SK-N-SH (cell line): ENCODE measurements at regions not wholly inside any gene's neighbourhood (a gene's known extent, or its start where the extent isn't known, plus 50 kb on each side); places are given as distances from the start of the nearest gene placed in this dataset.
A peak's percentile ranks its signal among the peaks of the same experiment; 100 is the strongest.

Experiments
- CTCF ChIA-PET: fragments of 300-600, 350-600 bp; formaldehyde crosslinking; extraction: SDS; loops from one replicate; lab custom pipeline; 2021; lab: Yijun Ruan, JAX
- POLR2A ChIA-PET: fragments of 350-600 bp; sonication (Branson Sonifier 250); formaldehyde crosslinking; extraction: SDS; loops from one replicate; lab custom pipeline; 2020; ENCODE audit warnings: antibody characterized with exemption, inconsistent platforms; lab: Yijun Ruan, JAX
- DNase-seq: peaks from one replicate; pipeline ENCODE4 v3.0.0; 2012
- H2AFZ ChIP-seq: fragments of 200-600 bp; sonication (generic); 2 replicates; pipeline ENCODE4 v1.8.1; 2016; ENCODE audit warnings: antibody characterized with exemption, mild to moderate bottlenecking, low read depth
- H3F3A ChIP-seq: fragments of 200-600 bp; sonication (generic); replicated peaks from 2 replicates; pipeline ENCODE3; 2016; ENCODE audit warnings: antibody characterized with exemption, mild to moderate bottlenecking; ENCODE audit not compliant: insufficient read depth
- H3K27ac ChIP-seq, 2 experiments: fragments of 200-500 bp in 1 of 2; fragments of 200-600 bp in 1 of 2; sonication (Bioruptor generic) in 1 of 2; sonication (generic), shearing (Covaris generic) in 1 of 2; 2 replicates each; pipeline versions ENCODE4 v1.5.1 to v1.6.1; 2014 to 2016; ENCODE audit warnings: low read depth in 2 of 2, inconsistent platforms in 1 of 2, low read length in 1 of 2, mild to moderate bottlenecking in 1 of 2, mixed read lengths in 1 of 2
- H3K27me3 ChIP-seq: fragments of 200-600 bp; sonication (generic), shearing (Covaris generic); 2 replicates; pipeline ENCODE4 v1.6.1; 2016; ENCODE audit warnings: mixed run types; ENCODE audit not compliant: insufficient read depth
- H3K36me3 ChIP-seq, 2 experiments: fragments of 200-500 bp in 1 of 2; fragments of 200-600 bp in 1 of 2; sonication (Bioruptor generic) in 1 of 2; sonication (generic) in 1 of 2; replicated peaks in 1 of 2; 2 replicates each; pipeline versions ENCODE3 to v1.5.1; 2014 to 2016; ENCODE audit warnings: low read length in 1 of 2, mild to moderate bottlenecking in 1 of 2; ENCODE audit not compliant: insufficient read depth in 2 of 2, control insufficient read depth in 1 of 2
- H3K4me1 ChIP-seq, 2 experiments: fragments of 200-500 bp in 1 of 2; fragments of 200-600 bp in 1 of 2; sonication (Bioruptor generic) in 1 of 2; sonication (generic), shearing (Covaris generic) in 1 of 2; 2 replicates each; pipeline versions ENCODE4 v1.5.1 to v1.6.1; 2014 to 2016; ENCODE audit warnings: low read depth in 1 of 2, low read length in 1 of 2, mixed run types in 1 of 2; ENCODE audit not compliant: insufficient read depth in 2 of 2, control insufficient read depth in 1 of 2
- H3K4me2 ChIP-seq: fragments of 200-600 bp; sonication (generic), shearing (Covaris generic); 2 replicates; pipeline ENCODE4 v1.6.1; 2017; ENCODE audit warnings: mixed run types
- H3K4me3 ChIP-seq, 2 experiments: fragments of 200-500 bp in 1 of 2; fragments of 200-600 bp in 1 of 2; sonication (Bioruptor generic) in 1 of 2; sonication (generic), shearing (Covaris generic) in 1 of 2; 2 replicates each; pipeline versions ENCODE4 v1.5.1 to v1.8.1; 2014 to 2016; ENCODE audit warnings: low read depth in 2 of 2, inconsistent platforms in 1 of 2, low read length in 1 of 2, mild to moderate bottlenecking in 1 of 2, mixed read lengths in 1 of 2, moderate library complexity in 1 of 2
- H3K79me2 ChIP-seq: fragments of 200-600 bp; sonication (generic); 2 replicates; pipeline ENCODE4 v1.8.1; 2017; ENCODE audit warnings: mild to moderate bottlenecking; ENCODE audit not compliant: insufficient read depth
- H3K9ac ChIP-seq: fragments of 200-600 bp; sonication (generic); 2 replicates; pipeline ENCODE4 v1.6.1; 2017; ENCODE audit warnings: mixed run types
- H3K9me2 ChIP-seq: fragments of 200-600 bp; sonication (generic); 2 replicates; pipeline ENCODE4 v1.6.1; 2017; ENCODE audit warnings: mixed run types
- H3K9me3 ChIP-seq: fragments of 200-600 bp; sonication (generic); 2 replicates; pipeline ENCODE4 v1.6.1; 2017; ENCODE audit warnings: mixed run types, mild to moderate bottlenecking, moderate library complexity
- H4K20me1 ChIP-seq: fragments of 200-600 bp; sonication (generic); 2 replicates; pipeline ENCODE4 v1.6.1; 2017; ENCODE audit warnings: mild to moderate bottlenecking, mixed run types; ENCODE audit not compliant: insufficient read depth
- CHD2 ChIP-seq: fragments of 150-350 bp; IDR thresholded peaks from 2 replicates; pipeline ENCODE4 v1.6.1; 2018; ENCODE audit warnings: low read length; ENCODE audit not compliant: partially characterized antibody
- EP300 ChIP-seq, 2 experiments: IDR thresholded peaks; 2 replicates each; pipeline versions ENCODE4 v1.4.0 to v1.6.1; 2012; ENCODE audit warnings: borderline replicate concordance in 1 of 2, low read depth in 1 of 2, low read length in 1 of 2
- EZH2phosphoT487 ChIP-seq: fragments of 200-600 bp; sonication (generic); IDR thresholded peaks from 2 replicates; pipeline ENCODE4 v1.6.1; 2017; ENCODE audit warnings: low read depth, mixed run types, mild to moderate bottlenecking, antibody characterized with exemption, moderate library complexity, borderline replicate concordance
- FOSL2 ChIP-seq: IDR thresholded peaks from 2 replicates; pipeline ENCODE4 v1.4.0; 2012; ENCODE audit warnings: low read depth, mild to moderate bottlenecking, moderate library complexity, borderline replicate concordance
- FOXJ3 ChIP-seq: sonication (generic); formaldehyde crosslinking; IDR thresholded peaks from 2 replicates; pipeline ENCODE4 v1.5.1; 2020; ENCODE audit warnings: mild to moderate bottlenecking, missing genetic modification reagents
- GABPA ChIP-seq: IDR thresholded peaks from 2 replicates; pipeline ENCODE4 v1.4.0; 2012; ENCODE audit warnings: low read depth, mild to moderate bottlenecking
- GATA2 ChIP-seq: sonication (generic); formaldehyde crosslinking; IDR thresholded peaks from 2 replicates; pipeline ENCODE4 v1.5.0; 2020; ENCODE audit warnings: mild to moderate bottlenecking, missing genetic modification reagents
- JUND ChIP-seq: IDR thresholded peaks from 2 replicates; pipeline ENCODE4 v1.4.0; 2012
- MEF2A ChIP-seq: IDR thresholded peaks from 2 replicates; pipeline ENCODE4 v1.4.0; 2012; ENCODE audit warnings: low read depth, borderline replicate concordance
- MXI1 ChIP-seq: IDR thresholded peaks from 2 replicates; pipeline ENCODE4 v1.6.1; 2012; ENCODE audit warnings: mild to moderate bottlenecking, low read depth, low read length, improper control_type of control experiment
- NFIC ChIP-seq: IDR thresholded peaks from 2 replicates; pipeline ENCODE4 v1.4.0; 2012; ENCODE audit warnings: borderline replicate concordance
- POLR2AphosphoS5 ChIP-seq: IDR thresholded peaks from 2 replicates; pipeline ENCODE4 v1.6.1; 2012; ENCODE audit warnings: low read depth, low read length
- RAD21 ChIP-seq: IDR thresholded peaks from 2 replicates; pipeline ENCODE4 v1.6.1; 2012; ENCODE audit warnings: mild to moderate bottlenecking, low read length
- RFX5 ChIP-seq: IDR thresholded peaks from 2 replicates; pipeline ENCODE4 v1.6.1; 2012; ENCODE audit warnings: mild to moderate bottlenecking, improper control_type of control experiment, low read length
- SIN3A ChIP-seq: IDR thresholded peaks from 2 replicates; pipeline ENCODE4 v1.6.1; 2012; ENCODE audit warnings: low read depth, mild to moderate bottlenecking, low read length, moderate library complexity, borderline replicate concordance
- SMC3 ChIP-seq: IDR thresholded peaks from 2 replicates; pipeline ENCODE4 v1.6.1; 2012; ENCODE audit warnings: low read depth, low read length, improper control_type of control experiment
- TAF1 ChIP-seq: IDR thresholded peaks from 2 replicates; pipeline ENCODE4 v1.6.1; 2012; ENCODE audit warnings: low read depth, mild to moderate bottlenecking, low read length, moderate library complexity, borderline replicate concordance
- TCF12 ChIP-seq: IDR thresholded peaks from 2 replicates; pipeline ENCODE4 v1.4.0; 2012
- TEAD4 ChIP-seq: IDR thresholded peaks from 2 replicates; pipeline ENCODE4 v1.4.0; 2012; ENCODE audit warnings: mild to moderate bottlenecking, borderline replicate concordance; ENCODE audit not compliant: insufficient read depth
- YY1 ChIP-seq: IDR thresholded peaks from 2 replicates; pipeline ENCODE4 v1.4.0; 2012; ENCODE audit warnings: low read depth, mild to moderate bottlenecking
- WGBS: methylation state at CpG from one replicate; pipeline ENCODE4 v1.1.6; 2017; ENCODE audit warnings: low lambda C conversion rate; 5-methylcytosine and 5-hydroxymethylcytosine counted together
- TF ChIP-seq, protein P1 (sequence below): IDR thresholded peaks from 2 replicates; pipeline ENCODE4 v1.4.0; 2012; ENCODE audit warnings: low read depth, borderline replicate concordance
- TF ChIP-seq, protein P2 (sequence below): fragments of 150-350 bp; IDR thresholded peaks from 2 replicates; pipeline ENCODE4 v1.6.1; 2016; ENCODE audit warnings: mild to moderate bottlenecking, low read depth, low read length
- TF ChIP-seq, protein P3 (sequence below): IDR thresholded peaks from 2 replicates; pipeline ENCODE4 v1.4.0; 2012; ENCODE audit warnings: low read depth
- TF ChIP-seq, protein P4 (sequence below): IDR thresholded peaks from 2 replicates; pipeline ENCODE4; 2012
- TF ChIP-seq, protein P5 (sequence below): IDR thresholded peaks from 2 replicates; pipeline ENCODE4 v1.4.0; 2012; ENCODE audit warnings: low read depth, borderline replicate concordance
- TF ChIP-seq, protein P6 (sequence below): IDR thresholded peaks from 2 replicates; pipeline ENCODE4 v1.6.1; 2012; ENCODE audit warnings: mild to moderate bottlenecking, low read depth, low read length, moderate library complexity

DNA sequence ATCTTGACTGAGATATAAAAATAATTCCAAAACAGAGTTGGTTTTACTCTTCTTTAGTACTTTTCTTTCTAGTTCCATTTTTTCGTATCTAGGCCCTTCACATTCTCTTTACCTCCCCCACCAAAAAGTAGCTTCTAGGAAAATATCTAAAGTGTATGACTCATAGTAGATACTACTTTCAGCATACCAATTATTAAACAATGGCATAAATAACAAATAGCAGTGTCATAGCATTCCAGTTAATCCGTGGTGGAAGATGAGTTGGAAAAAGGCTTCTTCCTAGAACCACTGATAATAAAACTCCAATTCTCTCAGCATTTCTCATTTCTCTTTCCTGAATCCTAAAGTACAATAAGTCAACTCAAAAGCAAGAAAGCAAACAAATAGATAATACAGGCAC lies 859.0 kb upstream of the B3GALT2 start:
- Histone ChIP-seq H3K9me2 (no peaks in the 10 kb centered on the region), H3K36me3 (no peaks in the 10 kb centered on the region), H3K9ac (no peak overlapping the region), H3K4me3 (no peak overlapping the region), H3F3A (peaks cover 22% of the 10 kb centered on the region), H3K9me3 (no peaks in the 10 kb centered on the region), H3K27me3 (no peaks in the 10 kb centered on the region), H4K20me1 (no peaks in the 10 kb centered on the region), H2AFZ (peak overlapping the region; percentile 37; the same call in 1 of the 2 replicates), H3K27ac (peak overlapping the region; percentile 58 to 65; a peak in 3 of 4 replicates), H3K4me1 (no peaks in the 10 kb centered on the region; a peak in 2 of 4 replicates), H3K79me2 (no peaks in the 10 kb centered on the region), H3K4me2 (0 out of 2 replicates have a peak overlapping the region, but pooled peaks have one; percentile 18)
- ChIA-PET POLR2A (no interaction called here), CTCF (no interaction called here)
- WGBS, result 10% methylated on average over 2 of the region's 2 CpGs
- no peak for DNase-seq
- TF ChIP-seq TEAD4, result 0 out of 2 replicates have a peak, but pooled peaks have one; percentile 26
- peak; percentile 63; the same call in 1 of the 2 replicates for TF ChIP-seq FOSL2
- TF ChIP-seq, protein P1, sequence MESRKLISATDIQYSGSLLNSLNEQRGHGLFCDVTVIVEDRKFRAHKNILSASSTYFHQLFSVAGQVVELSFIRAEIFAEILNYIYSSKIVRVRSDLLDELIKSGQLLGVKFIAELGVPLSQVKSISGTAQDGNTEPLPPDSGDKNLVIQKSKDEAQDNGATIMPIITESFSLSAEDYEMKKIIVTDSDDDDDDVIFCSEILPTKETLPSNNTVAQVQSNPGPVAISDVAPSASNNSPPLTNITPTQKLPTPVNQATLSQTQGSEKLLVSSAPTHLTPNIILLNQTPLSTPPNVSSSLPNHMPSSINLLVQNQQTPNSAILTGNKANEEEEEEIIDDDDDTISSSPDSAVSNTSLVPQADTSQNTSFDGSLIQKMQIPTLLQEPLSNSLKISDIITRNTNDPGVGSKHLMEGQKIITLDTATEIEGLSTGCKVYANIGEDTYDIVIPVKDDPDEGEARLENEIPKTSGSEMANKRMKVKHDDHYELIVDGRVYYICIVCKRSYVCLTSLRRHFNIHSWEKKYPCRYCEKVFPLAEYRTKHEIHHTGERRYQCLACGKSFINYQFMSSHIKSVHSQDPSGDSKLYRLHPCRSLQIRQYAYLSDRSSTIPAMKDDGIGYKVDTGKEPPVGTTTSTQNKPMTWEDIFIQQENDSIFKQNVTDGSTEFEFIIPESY, result no peak
- TF ChIP-seq MXI1, result no peak
- TF ChIP-seq YY1, result no peak
- TF ChIP-seq, protein P2, sequence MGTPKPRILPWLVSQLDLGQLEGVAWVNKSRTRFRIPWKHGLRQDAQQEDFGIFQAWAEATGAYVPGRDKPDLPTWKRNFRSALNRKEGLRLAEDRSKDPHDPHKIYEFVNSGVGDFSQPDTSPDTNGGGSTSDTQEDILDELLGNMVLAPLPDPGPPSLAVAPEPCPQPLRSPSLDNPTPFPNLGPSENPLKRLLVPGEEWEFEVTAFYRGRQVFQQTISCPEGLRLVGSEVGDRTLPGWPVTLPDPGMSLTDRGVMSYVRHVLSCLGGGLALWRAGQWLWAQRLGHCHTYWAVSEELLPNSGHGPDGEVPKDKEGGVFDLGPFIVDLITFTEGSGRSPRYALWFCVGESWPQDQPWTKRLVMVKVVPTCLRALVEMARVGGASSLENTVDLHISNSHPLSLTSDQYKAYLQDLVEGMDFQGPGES, result no peak
- TF ChIP-seq, protein P3, sequence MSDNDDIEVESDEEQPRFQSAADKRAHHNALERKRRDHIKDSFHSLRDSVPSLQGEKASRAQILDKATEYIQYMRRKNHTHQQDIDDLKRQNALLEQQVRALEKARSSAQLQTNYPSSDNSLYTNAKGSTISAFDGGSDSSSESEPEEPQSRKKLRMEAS, result no peak
- TF ChIP-seq, protein P4, sequence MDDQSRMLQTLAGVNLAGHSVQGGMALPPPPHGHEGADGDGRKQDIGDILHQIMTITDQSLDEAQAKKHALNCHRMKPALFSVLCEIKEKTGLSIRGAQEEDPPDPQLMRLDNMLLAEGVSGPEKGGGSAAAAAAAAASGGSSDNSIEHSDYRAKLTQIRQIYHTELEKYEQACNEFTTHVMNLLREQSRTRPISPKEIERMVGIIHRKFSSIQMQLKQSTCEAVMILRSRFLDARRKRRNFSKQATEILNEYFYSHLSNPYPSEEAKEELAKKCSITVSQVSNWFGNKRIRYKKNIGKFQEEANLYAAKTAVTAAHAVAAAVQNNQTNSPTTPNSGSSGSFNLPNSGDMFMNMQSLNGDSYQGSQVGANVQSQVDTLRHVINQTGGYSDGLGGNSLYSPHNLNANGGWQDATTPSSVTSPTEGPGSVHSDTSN, result peak; percentile 58
- TF ChIP-seq JUND, result peak; percentile 77
- no peak for TF ChIP-seq EZH2phosphoT487
- TF ChIP-seq, protein P5, sequence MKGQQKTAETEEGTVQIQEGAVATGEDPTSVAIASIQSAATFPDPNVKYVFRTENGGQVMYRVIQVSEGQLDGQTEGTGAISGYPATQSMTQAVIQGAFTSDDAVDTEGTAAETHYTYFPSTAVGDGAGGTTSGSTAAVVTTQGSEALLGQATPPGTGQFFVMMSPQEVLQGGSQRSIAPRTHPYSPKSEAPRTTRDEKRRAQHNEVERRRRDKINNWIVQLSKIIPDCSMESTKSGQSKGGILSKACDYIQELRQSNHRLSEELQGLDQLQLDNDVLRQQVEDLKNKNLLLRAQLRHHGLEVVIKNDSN, result no peak
- no peak for TF ChIP-seq CHD2
- TF ChIP-seq MEF2A, result no peak
- TF ChIP-seq EP300 (IDR thresholded peaks at IDR 0.05; ENCODE audit: borderline replicate concordance in 1 of 2, low read depth in 1 of 2, low read length in 1 of 2), result peak in 1 of 2 experiments; percentile 62; a peak in 1 of 4 replicates
- TF ChIP-seq RAD21, result no peak
- TF ChIP-seq RFX5, result no peak
- TF ChIP-seq GATA2, result no peak
- TF ChIP-seq GABPA, result no peak
- TF ChIP-seq FOXJ3 (CRISPR knock-in tag), result no peak
- TF ChIP-seq TCF12, result peak; percentile 35
- TF ChIP-seq, protein P6, sequence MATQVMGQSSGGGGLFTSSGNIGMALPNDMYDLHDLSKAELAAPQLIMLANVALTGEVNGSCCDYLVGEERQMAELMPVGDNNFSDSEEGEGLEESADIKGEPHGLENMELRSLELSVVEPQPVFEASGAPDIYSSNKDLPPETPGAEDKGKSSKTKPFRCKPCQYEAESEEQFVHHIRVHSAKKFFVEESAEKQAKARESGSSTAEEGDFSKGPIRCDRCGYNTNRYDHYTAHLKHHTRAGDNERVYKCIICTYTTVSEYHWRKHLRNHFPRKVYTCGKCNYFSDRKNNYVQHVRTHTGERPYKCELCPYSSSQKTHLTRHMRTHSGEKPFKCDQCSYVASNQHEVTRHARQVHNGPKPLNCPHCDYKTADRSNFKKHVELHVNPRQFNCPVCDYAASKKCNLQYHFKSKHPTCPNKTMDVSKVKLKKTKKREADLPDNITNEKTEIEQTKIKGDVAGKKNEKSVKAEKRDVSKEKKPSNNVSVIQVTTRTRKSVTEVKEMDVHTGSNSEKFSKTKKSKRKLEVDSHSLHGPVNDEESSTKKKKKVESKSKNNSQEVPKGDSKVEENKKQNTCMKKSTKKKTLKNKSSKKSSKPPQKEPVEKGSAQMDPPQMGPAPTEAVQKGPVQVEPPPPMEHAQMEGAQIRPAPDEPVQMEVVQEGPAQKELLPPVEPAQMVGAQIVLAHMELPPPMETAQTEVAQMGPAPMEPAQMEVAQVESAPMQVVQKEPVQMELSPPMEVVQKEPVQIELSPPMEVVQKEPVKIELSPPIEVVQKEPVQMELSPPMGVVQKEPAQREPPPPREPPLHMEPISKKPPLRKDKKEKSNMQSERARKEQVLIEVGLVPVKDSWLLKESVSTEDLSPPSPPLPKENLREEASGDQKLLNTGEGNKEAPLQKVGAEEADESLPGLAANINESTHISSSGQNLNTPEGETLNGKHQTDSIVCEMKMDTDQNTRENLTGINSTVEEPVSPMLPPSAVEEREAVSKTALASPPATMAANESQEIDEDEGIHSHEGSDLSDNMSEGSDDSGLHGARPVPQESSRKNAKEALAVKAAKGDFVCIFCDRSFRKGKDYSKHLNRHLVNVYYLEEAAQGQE, result no peak
- no peak for TF ChIP-seq SMC3
- TF ChIP-seq SIN3A, result no peak
- TF ChIP-seq TAF1, result no peak
- TF ChIP-seq NFIC, result peak; percentile 25; the same call in 1 of the 2 replicates
- TF ChIP-seq POLR2AphosphoS5, result no peak
